Dedifferentiated amniotic fluid mesenchymal stem cell (primary cell): ENCODE measurements at regions not wholly inside any gene's neighbourhood (a gene's known extent, or its start where the extent isn't known, plus 50 kb on each side); places are given as distances from the start of the nearest gene placed in this dataset.
"Not testable (repeated sequence)": the region's sequence is repeated elsewhere in the genome, so short reads cannot be mapped to it uniquely, and the experiment has no call there.

Experiments used
- DNase-seq: peaks from one replicate; pipeline ENCODE4 v3.0.0-alpha.2; 2016; ENCODE audit errors: extremely low spot score

DNA sequence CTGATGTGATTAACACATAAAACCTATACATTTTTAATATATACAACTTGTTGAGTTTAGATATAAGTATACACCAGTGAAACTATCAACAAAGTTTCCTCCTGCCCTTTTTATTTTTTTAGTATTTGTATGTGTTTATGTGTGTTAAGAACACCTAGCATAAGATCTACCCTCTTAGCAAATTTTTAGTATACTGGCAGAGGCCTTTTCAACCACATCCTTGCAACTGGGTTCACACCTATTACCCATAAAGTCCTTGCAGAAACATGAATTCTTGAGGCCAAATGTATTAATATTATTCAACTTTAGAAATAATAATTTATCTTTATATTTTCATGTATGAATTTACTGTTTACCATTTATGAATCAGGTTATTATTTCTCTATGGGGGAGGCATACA, 119.7 kb upstream of the CRIM1 start:
- DNase-seq = no peak

DNA sequence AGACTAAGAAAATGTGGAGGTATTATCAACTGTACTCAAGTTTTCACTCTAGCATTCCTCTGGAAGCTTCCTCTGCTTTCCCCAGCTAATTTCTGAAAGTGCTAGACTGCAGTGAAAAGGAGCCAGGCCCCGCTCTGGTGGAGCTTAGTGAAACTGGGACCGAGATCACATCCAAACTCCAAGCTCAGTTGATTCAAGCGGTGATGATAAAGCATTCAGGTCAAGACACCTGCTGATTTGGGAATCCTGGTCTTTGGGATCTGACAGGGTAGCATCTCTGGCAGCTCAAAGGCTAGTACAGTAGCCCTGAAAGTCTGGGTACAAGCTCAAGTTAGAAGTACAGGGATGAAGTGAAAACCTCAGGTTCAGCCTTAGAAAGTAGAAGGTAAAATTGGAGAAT, 120.2 kb upstream of the CRIM1 start:
- no peak for DNase-seq

DNA sequence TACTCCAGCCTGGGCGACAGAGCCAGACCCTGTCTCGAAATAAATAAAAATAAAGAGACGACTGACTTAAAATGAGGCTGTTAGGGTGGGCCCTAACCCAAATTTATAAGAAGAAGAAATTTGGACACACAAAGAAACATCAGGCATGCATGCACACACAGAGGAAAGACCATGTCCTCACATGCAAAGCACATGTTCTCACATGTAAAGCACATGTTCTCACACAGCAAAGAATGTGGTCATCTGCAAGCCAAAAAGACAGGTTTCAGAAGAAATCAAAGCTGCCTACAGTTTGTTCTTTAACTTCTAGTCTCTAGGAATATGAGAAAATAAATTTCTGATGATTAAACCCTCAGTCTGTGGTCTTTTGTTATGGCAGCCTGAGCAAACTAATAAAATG, 132.3 kb upstream of the CRIM1 start:
- no peak for DNase-seq

DNA sequence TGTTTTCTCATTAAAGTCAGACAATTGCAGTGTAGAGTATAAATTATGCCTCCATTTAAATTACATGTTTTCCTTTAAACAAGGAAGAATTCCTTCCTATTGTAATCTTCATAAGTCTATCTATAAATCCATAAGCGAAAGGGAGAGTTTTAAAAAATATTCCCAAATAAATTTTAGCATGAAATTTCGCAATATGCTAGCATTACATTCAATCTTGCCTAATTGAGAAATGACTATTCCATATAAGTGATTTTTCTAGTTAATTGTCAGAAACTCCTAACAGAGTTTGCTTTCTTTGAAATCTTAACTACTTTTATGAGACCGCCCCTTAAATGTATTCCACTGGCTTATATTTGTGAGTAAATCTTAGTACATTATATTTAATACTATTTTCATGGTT, 133.1 kb upstream of the CRIM1 start:
- DNase-seq = no peak

DNA sequence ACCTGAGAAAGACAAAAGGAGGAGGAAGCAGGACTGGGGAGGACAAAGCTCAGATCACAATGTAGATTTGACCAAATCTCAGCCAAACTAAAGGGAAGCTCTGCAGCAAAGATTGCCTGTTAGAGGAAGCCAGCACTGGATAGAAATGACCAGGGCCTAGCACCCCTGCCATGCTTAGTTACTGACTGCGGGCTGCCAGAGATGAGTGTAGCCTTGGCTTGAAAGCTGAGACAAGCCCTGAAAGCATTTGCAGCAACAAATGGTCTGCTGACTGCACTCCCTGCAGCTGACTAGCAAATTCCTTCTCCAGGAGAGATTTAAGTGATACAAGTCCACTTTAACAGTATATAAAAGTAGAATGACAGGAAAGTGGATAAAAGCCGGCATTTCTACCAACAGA, 140.9 kb upstream of the CRIM1 start:
- DNase-seq = no peak

DNA sequence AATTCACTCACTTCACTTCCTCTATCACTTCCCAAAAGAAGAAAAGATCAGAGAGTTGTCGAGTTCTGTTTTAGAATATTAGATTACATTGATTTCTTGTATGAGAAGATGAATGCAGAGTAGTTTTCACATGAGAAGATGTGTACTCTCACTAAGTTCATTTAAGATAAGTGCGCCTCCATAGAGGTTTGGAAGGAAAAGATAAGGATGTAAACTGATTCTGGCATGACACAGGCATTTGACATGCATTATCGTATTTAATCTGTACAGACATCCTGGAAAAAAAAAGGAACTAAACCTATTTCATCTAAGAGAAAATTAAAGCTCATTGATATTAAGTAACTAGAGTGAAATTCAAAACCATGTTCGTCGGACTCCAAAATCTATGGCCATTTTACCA, 152.2 kb upstream of the CRIM1 start:
- no peak for DNase-seq

DNA sequence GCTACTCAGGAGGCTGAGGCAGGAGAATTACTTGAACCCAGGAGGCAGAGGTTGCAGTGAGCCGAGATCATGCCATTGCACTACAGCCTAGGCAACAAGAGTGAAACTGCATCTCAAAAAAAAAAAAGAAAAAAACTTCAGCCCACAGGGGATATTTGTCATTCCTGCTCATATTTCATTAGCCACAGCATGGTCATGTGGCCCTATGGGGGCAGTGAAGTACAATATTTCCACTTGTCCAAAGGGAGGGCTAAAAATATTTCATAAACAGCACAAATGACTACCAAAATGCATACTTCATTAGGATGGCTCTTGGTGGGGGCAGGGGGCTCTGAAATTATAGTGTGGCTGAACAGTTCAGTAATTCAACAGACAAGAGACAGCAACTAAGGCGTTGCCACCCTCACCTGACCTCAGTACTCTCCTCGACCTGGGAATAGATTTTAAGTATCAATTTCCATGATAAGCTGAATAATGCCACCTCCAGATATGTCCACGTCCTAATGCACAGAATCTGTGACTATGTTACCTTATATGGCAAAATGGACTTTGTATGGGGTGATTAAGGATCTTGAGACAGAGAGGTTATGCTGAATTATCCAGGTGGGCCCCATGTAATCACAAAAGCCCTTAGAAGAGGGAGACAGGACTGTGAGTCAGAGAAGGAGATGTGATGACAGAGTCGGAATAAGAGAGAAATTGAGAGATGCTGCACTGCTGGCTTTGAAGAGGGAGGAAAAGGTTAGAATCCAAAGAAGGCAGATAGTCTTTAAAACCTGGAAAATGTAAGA, 158.2 kb upstream of the CRIM1 start:
- no peak for DNase-seq

DNA sequence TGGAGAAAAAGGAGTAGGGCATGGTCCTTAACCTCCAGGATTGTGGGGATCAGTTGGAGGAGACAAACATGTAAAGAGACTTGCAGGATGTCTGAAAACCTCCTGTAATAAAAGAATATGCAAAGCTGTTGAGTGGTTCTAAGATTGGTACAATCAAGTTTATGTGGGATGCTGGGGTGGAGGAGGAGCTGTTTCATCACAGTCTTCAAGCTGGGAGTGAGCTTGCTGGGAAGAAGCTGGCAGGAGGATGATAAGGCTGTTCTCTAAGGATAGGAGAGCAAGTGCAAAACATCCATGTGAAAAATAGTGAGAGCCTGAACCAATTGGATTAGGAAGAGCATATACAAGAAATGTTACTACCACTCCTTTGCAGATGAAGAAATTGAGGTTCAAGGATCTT, 161.9 kb upstream of the CRIM1 start:
- DNase-seq = no peak

DNA sequence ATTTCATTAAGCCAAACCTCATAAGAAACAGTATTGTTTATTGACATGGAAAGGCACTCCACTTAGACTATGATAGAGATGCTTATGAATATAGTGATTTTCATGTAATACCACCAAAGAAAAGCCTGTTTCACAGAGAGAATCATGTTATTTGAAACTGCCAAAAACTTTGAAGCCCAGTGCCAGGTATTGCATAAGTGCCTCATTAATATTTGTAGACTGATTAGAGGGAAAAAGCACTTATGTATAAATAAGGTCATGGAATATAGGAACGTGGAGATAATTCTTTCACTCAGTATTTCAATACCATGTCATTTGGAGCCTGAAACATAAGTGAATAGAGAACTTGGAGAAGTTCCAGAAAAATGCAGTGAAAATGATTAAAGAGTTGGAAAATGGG, 162.6 kb upstream of the CRIM1 start:
- no peak for DNase-seq

DNA sequence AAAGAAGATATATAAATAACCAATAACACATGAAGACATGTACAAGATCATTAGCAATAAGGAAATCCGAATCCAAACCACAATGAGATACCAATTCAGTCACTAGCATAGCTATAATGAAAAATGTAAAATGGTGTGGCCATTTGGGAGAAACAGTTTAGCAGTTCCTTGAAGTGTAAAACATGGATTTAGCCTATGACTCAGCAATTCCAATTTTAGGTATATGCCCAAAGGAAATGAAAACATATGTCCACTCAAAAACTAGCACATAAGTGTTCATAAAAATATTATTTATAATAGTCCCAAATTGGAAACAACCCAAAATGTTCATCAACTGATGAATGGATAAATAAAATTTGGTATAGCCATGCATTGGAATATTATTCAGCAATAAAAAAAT, 165.5 kb upstream of the CRIM1 start:
- DNase-seq = no peak

DNA sequence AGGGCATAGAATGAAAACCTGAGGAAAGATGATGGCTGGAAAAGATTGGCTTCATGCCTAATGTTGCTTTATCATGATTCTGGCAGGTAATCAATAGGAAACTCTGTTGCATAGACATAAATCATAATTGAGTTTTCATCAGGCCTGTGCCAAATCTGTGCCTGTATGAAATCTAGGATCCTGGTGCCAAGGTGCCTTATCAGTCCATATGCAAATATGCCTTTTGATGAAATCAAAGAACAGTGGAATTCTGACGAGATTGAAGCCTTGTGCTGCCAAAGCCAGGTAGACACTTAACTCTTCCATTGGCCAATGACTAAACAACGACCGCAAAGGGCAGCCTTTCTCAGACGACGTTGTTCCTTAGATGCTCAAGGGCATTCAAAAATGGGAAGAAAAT, 170.0 kb upstream of the CRIM1 start:
- DNase-seq = no peak

DNA sequence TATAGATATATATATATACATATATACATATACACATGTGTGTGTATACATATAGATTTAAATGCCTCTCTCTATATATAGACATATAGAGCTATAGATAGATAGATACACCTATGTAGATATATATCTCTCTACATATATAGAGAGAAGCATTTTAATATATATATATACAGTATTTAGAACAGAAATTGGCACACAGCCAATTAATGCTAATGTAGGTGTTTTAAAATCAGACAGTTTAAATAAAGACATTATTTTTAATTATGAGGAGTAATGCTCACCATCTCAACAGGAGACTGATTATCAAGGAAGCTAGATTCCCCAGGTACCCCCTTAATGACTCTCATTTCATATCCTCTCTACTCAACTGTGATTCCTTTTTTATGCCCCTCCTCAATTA, 170.7 kb upstream of the CRIM1 start:
- DNase-seq = no peak

DNA sequence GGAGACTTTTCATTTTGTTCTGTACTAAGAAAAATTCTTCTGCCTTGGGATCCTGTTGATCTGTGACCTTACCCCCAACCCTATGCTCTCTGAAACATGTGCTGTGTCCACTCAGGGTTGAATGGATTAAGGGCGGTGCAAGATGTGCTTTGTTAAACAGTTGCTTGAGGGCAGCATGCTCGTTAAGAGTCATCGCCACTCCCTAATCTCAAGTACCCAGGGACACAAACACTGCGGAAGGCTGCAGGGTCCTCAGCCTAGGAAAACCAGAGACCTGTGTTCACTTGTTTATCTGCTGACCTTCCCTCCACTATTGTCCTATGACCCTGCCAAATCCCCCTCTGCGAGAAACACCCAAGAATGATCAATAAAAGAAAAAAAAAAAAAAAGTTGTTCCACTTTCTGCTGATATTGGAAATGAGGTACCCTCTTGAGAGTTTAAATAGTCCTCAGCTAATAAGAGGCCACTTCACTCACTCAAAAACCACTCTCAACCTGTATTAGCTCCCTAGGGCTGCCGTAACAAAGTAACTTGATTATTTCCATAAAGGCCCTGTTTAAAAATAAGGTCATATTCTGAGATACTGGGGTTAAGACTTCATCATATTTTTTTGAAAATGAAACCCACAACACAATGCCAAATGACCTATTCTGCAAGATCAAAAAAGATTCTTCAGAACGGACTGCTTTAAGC, 174.6 kb upstream of the CRIM1 start:
- DNase-seq = not testable (repeated sequence)

DNA sequence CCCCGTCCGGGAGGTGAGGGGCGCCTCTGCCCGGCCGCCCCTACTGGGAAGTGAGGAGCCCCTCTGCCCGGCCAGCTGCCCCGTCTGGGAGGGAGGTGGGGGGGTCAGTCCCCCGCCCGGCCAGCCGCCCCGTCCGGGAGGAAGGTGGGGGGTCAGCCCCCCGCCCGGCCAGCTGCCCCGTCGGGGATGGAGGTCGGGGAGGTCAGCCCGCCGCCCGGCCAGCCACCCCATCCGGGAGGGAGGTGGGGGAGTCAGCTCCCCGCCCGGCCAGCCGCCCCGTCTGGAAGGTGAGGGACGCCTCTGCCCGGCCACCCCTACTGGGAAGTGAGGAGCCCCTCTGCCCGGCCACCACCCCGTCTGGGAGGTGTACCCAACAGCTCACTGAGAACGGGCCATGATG, 175.3 kb upstream of the CRIM1 start:
- not testable (repeated sequence) for DNase-seq

DNA sequence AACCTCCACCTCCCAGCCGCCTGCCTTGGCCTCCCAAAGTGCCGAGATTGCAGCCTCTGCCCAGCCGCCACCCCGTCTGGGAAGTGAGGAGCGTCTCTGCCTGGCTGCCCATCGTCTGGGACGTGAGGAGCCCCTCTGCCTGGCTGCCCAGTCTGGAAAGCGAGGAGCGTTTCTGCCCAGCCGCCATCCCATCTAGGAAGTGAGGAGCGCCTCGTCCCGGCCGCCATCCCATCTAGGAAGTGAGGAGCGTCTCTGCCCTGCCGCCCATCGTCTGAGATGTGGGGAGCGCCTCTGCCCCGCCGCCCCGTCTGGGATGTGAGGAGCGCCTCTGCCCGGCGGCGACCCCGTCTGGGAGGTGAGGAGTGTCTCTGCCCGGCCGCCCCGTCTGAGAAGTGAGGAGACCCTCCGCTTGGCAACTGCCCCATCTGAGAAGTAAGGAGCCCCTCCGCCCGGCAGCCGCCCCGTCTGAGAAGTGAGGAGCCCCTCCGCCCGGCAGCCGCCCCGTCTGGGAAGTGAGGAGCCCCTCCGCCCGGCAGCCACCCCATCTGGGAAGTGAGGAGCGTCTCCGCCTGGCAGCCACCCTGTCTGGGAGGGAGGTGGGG, 175.8 kb upstream of the CRIM1 start:
- not testable (repeated sequence) for DNase-seq

DNA sequence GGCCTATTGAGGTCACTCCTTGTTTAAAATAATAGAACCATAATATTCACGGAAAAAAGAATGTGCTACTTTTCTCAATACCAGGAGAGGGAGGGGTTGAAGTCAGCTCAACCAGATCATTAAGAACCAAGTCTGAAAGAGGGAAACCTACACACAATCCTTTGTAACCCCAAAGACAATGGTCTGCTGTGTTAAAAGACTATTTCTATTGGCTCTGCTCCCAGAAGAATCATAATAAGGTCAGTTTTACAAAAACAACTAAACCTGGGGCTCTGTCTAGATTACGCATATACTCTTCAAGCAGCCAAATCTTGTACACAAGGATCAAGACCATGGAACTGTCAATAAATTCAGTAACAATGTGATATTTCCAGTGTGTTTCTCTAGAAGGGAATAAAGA, 177.2 kb upstream of the CRIM1 start:
- no peak for DNase-seq

DNA sequence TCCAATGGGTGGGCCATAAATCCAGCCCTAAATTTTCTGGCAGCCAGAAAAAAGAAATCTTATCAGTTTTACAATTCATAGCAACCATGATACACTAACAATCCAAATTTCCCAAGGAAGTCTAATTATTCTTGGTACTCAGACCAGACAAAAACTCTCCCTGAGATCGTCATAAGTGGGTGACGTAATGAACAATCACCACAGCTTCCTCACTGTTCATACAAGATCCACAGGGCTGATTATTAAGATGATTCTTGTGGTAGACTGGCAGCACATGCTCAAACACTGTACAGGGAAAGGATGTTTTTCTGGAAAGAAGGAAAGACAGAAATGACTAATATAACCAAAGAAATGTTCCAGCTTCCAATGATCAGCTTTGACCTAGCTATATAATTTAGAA, 178.3 kb upstream of the CRIM1 start:
- DNase-seq = no peak

DNA sequence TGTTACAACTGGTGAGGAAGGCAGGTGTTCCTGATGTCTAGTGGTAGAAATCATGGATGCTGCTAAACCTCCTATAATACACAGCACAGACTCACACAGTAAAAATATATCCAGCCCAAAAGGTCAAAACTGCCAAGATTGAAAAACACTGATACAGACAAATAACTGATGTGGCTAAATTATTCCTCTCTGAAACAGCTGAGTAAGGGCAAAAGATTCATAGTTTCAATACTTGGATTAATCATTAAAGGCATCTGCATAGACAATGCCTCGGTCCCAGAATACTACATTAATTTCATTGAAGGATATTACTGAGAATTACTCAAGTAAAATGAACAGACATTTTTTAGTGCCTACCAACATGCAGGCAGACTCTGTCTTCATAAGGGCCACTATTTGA, 180.7 kb upstream of the CRIM1 start:
- no peak for DNase-seq

DNA sequence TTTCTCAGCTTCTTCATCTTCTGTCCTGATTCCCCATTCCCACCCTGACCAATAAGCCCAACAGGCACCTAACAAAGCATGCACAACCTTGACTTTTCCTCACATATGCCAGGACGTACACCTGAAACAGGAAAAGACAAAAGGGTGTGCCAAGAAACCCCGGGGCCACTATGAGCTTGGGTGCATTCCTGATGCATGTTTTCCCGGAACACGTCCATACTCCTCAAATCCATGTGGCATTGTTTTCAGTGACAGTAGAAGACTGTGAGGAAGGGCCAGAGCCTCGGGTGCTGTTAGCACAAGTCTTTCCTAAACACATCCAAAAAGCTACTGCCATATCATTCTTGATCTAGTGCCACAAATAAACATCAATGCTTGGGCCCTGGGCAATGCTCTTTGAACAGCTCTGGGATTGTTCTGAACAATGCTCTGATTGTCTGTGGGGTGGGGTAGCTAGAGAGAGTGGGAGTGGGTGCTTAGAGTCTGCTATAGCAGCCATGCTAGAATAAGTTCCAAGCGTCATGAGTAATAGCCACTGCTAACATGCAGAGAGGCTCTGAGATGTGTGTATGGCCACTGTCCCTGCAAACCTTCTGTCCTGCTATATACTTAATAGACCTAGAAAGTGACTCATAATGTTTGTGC, 181.7 kb upstream of the CRIM1 start:
- no peak for DNase-seq

DNA sequence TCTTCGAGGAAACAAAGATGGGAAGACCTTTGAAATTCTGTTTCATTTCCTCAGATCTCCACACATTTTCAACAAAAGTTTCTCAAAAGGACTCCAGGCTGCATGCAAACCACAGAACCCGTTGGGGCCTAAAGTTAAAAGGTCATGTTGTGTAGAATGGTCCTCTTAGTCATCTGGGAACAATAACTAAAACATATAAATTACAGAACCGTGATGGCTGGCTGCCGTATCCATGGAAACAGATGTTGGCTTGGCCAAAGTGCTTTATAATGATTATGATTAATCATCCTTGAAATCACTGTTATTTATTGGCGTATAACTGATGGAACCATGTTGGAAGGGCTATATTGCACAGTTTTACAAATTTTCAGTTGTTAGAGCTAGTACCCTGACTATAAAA, 182.8 kb upstream of the CRIM1 start:
- no peak for DNase-seq

DNA sequence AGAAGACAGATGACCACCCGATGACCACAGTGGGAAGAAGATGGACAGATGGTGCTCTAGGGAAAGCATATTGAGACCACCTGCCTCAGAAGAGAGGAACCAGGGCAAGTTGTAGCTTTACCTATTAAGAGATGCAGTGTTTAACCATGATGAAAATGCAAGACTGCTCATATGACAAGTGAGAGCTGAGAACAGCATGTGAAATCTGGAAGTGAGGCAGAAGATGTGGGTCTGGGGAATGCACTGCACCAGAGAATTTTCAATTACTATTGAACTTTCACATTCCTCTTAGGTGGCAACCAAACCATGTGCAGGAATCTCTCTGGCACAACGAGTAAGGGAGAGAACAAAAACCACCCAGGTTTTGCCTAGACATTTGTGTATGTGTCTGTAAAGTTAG, 184.8 kb upstream of the CRIM1 start:
- no peak for DNase-seq

DNA sequence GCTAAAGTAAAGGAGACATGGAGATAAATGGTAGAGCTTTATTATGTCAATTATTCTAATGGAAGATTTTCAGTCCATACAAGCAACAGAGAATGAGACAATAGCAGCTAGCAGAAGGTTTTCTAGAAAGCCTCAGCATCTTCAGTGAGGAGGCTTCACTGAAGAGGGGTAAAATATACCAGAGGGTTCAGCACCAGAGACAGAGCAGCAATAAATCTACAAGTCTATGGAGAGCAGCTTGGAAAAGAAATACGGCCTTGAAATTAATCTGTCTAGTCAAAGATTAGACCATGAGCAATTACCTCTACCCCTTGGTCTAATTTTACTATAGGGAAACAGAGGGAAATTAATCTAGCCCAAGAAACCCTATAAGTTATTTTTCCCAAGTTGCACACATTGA, 185.7 kb upstream of the CRIM1 start:
- no peak for DNase-seq

DNA sequence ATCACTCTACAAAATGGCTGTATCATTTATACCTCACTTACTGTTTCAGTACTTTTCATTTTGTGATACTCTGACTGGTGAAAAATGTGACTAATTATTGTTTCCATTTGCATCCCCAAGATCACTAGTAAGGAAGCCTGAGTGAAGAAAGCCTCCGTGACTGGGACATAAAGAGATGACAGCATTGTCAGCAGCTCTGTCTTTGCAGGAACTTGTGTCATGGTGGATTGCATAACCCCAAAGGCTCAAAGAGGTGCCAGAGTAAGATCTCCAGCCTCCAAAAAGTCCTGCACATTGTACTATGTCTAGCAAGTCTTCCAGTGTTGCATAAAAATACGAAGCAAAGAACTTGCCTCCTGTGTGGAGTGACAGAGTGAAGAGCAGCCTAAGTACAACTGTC, 187.5 kb upstream of the CRIM1 start:
- DNase-seq = no peak
